ENCODE measurements at regions not wholly inside any gene's neighbourhood (a gene's known extent, or its start where the extent isn't known, plus 50 kb on each side); places are given as distances from the start of the nearest gene placed in this dataset.

DNA sequence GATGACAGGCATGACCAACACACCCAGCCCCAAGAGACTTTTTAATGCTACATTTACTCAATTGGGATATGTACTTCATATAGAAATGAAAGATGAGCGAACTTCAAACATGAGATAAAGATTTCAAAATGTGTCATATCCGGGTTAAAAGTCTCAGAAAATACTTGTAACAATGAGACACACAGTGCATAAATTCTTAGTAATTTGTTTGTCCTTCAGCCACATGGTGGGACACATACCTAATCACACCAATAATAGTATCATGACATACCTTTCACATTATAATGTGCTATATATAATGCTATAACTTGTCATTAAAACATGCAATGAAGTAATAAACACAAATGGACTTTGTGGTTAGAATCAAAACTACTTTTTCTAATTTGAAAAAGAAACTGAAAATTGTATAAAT lies 204.7 kb upstream of the RFX3 start:
- no peaks in the 10 kb centered on the region for H3K36me3 ChIP-seq
- intact Hi-C loops (cut with DNase I; ENCODE audit: low total_unique reads) = no loop called here
- H3K27ac ChIP-seq = no peak overlapping the region
- H3K4me1 ChIP-seq = no peaks in the 10 kb centered on the region
- no peak for TF ChIP-seq POLR2A (IDR thresholded peaks at IDR 0.05)
- TF ChIP-seq, protein P1, sequence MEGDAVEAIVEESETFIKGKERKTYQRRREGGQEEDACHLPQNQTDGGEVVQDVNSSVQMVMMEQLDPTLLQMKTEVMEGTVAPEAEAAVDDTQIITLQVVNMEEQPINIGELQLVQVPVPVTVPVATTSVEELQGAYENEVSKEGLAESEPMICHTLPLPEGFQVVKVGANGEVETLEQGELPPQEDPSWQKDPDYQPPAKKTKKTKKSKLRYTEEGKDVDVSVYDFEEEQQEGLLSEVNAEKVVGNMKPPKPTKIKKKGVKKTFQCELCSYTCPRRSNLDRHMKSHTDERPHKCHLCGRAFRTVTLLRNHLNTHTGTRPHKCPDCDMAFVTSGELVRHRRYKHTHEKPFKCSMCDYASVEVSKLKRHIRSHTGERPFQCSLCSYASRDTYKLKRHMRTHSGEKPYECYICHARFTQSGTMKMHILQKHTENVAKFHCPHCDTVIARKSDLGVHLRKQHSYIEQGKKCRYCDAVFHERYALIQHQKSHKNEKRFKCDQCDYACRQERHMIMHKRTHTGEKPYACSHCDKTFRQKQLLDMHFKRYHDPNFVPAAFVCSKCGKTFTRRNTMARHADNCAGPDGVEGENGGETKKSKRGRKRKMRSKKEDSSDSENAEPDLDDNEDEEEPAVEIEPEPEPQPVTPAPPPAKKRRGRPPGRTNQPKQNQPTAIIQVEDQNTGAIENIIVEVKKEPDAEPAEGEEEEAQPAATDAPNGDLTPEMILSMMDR (IDR thresholded peaks at IDR 0.05) = no peak
- H3K9me3 ChIP-seq = no peaks in the 10 kb centered on the region
- H3K27me3 ChIP-seq = no peaks in the 10 kb centered on the region
- DNase-seq = no peak
- no peak overlapping the region for H3K4me3 ChIP-seq

DNA sequence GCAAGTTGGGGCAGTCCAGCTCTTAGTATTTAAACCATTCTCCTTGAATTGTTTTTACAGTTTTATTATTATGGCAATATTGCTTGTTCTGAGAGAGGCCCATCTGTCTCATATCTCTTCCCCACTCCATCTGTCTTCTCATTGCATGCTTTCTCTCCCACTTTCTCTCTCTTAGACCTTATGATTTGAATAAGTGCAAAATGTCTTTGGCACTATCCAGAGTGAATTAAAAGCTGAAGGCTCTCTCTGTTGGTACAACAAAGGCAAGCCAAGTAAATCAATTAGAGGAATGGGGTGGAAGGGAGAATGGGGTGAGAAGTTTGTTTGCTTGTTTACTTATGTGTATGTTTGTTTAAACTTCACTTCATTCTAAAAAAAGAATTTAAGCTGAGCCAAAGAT lies 195.3 kb upstream of the RFX3 start:
- TF ChIP-seq, protein P1 (IDR thresholded peaks at IDR 0.05) = no peak
- no peak for TF ChIP-seq POLR2A (IDR thresholded peaks at IDR 0.05)
- Histone ChIP-seq H3K4me1 (no peaks in the 10 kb centered on the region), H3K27me3 (no peaks in the 10 kb centered on the region), H3K9me3 (no peaks in the 10 kb centered on the region), H3K36me3 (no peaks in the 10 kb centered on the region), H3K27ac (no peak overlapping the region), H3K4me3 (no peak overlapping the region)
- DNase-seq = no peak
- intact Hi-C loops (cut with DNase I; ENCODE audit: low total_unique reads) = no loop called here

DNA sequence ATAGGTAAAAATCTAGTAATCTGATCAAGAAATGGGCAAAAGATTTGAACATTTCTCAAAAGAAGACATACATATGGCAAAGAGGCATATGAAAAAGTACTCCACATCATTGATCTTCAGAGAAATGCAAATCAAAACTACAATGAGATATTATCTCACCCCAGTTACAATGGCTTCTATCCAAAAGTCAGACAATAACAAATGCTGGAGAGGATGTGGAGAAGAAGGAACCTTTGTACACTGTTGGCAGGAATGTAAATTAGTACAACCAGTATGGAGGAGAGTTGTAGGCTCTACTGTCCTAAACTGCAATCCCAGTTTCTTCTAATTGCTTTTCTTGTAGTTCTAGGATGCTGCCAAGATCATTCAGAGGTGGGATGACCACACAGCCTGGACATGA lies 193.5 kb upstream of the RFX3 start:
- TF ChIP-seq POLR2A (IDR thresholded peaks at IDR 0.05) = no peak
- no peak overlapping the region for H3K4me3 ChIP-seq
- H3K27me3 ChIP-seq = no peaks in the 10 kb centered on the region
- no peaks in the 10 kb centered on the region for H3K9me3 ChIP-seq
- no peak overlapping the region for H3K27ac ChIP-seq
- no peaks in the 10 kb centered on the region for H3K4me1 ChIP-seq
- DNase-seq = no peak
- H3K36me3 ChIP-seq = no peaks in the 10 kb centered on the region
- intact Hi-C loops (cut with DNase I; ENCODE audit: low total_unique reads) = no loop called here

DNA sequence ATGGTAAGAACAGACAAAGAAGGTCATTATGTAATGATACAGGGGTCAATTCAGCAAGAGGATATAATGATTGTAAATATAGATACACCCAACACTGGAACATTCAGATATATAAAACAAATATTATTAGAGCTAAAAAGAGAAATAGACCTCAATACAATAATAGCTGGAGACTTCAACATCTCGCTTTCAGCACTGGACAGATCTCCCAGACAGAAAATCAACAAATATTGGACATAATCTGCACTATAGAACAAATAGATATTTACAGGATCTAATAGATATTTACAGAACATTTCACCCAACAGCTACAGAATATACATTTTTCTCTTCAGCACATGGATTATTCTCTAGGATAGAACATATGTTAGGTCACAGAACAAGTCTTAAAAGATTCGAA lies 190.6 kb upstream of the RFX3 start:
- TF ChIP-seq, protein P1 (IDR thresholded peaks at IDR 0.05) = no peak
- TF ChIP-seq POLR2A (IDR thresholded peaks at IDR 0.05) = no peak
- no peak for DNase-seq
- H3K4me1 ChIP-seq = no peaks in the 10 kb centered on the region
- no peaks in the 10 kb centered on the region for H3K36me3 ChIP-seq
- H3K27ac ChIP-seq = no peak overlapping the region
- no peaks in the 10 kb centered on the region for H3K9me3 ChIP-seq
- H3K4me3 ChIP-seq = no peak overlapping the region
- intact Hi-C loops (cut with DNase I; ENCODE audit: low total_unique reads) = no loop called here
- no peaks in the 10 kb centered on the region for H3K27me3 ChIP-seq

DNA sequence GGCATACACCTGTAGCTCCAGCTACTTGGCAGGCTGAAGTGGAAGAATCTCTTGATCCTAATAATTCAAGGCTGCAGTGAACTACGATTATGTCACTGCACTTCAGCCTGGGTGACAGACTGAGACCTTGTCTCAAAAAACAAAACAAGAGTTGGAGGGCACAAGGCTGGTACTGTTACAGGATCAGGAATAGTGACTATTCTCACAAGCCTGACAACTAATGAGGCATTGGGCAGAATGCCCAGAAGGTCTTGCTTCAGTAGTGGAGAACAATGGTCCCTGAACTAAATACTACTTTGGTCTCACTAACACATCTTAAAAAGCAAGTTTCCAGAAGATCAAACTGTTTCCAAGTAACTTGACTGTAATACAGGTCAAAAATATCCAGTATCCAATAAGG lies 182.9 kb upstream of the RFX3 start:
- TF ChIP-seq, protein P1 (IDR thresholded peaks at IDR 0.05) = no peak
- no peak for TF ChIP-seq POLR2A (IDR thresholded peaks at IDR 0.05)
- intact Hi-C loops (cut with DNase I; ENCODE audit: low total_unique reads) = no loop called here

DNA sequence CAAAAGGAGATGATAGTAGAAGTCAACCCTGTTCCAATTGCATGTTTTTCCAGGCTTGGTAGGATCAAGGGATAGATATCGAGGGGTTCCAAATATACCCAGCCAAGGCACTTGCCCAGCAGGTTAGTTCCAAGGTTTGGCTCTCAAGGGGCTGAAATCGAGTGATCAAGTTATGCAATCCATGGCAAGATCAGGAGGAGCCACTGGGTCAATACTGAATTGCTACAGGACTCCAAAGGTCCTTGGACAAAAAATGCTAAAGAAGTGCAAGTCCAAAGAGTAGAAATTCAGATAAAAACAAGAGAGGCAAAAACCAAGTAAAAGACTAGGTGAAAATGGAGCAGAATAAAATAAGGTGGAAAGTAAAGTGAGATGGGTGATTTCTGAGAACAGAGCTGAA lies 179.1 kb upstream of the RFX3 start:
- DNase-seq = no peak
- no peak for TF ChIP-seq POLR2A (IDR thresholded peaks at IDR 0.05)
- TF ChIP-seq, protein P1 (IDR thresholded peaks at IDR 0.05) = no peak
- Histone ChIP-seq H3K36me3 (no peaks in the 10 kb centered on the region), H3K4me3 (no peak overlapping the region), H3K27me3 (no peaks in the 10 kb centered on the region), H3K9me3 (no peaks in the 10 kb centered on the region), H3K4me1 (no peaks in the 10 kb centered on the region), H3K27ac (no peak overlapping the region)
- intact Hi-C loops (cut with DNase I; ENCODE audit: low total_unique reads) = no loop called here

More for the DNA sequence above, 182.9 kb upstream of the RFX3 start:
- Histone ChIP-seq H3K36me3 (no peaks in the 10 kb centered on the region), H3K27ac (no peak overlapping the region), H3K4me3 (no peak overlapping the region), H3K9me3 (no peaks in the 10 kb centered on the region), H3K4me1 (no peaks in the 10 kb centered on the region), H3K27me3 (no peaks in the 10 kb centered on the region)
- no peak for DNase-seq

All from uterus (tissue), 3 donors.